Ovary (tissue), 7 donors: ENCODE measurements at regions not wholly inside any gene's neighbourhood (a gene's known extent, or its start where the extent isn't known, plus 50 kb on each side); places are given as distances from the start of the nearest gene placed in this dataset.

Source experiments
- DNase-seq, 5 donors: peaks; one replicate each; pipeline ENCODE4 v3.0.0-alpha.2; 2019 to 2020
- H3K27ac ChIP-seq, 2 donors: fragments of 200-600 bp; one replicate each; pipeline versions ENCODE4 v1.5.1 to v1.8.0; 2019 to 2022
- H3K27me3 ChIP-seq: fragments of 200-600 bp; one replicate; pipeline ENCODE4 v1.8.0; 2022
- H3K36me3 ChIP-seq: fragments of 200-600 bp; sonication (generic); one replicate; pipeline ENCODE4 v1.5.1; 2019
- H3K4me1 ChIP-seq: one replicate; pipeline ENCODE4 v1.8.1; 2013; ENCODE audit warnings: mild to moderate bottlenecking, moderate library complexity; ENCODE audit not compliant: insufficient read depth
- H3K4me3 ChIP-seq: fragments of 200-600 bp; sonication (generic); one replicate; pipeline ENCODE4 v1.5.1; 2017
- H3K9me3 ChIP-seq, 2 donors: fragments of 200-600 bp in 1 of 2; sonication (generic) in 1 of 2; one replicate each; pipeline versions ENCODE4 v1.5.1 to v1.8.1; 2013 to 2019; ENCODE audit warnings: mild to moderate bottlenecking in 1 of 2, moderate library complexity in 1 of 2
- EP300 ChIP-seq: sonication (generic); formaldehyde crosslinking; IDR thresholded peaks from one replicate; pipeline ENCODE4 v1.6.1; 2017; ENCODE audit warnings: antibody characterized with exemption
- POLR2A ChIP-seq: fragments of 450-650 bp; IDR thresholded peaks from one replicate; pipeline ENCODE4 v1.6.1; 2017; ENCODE audit warnings: antibody characterized with exemption, mild to moderate bottlenecking, moderate library complexity
- WGBS, 3 donors: extraction: QIAGEN DNeasy Blood & Tissue Kit in 1 of 3; methylation state at CpG; one replicate each; pipeline versions ENCODE4 v1.1.5 to v1.1.7; 2013 to 2017; 5-methylcytosine and 5-hydroxymethylcytosine counted together
- intact Hi-C, 4 donors: fragments of 100-400 bp; cut with DNase I; formaldehyde crosslinking; loops; one replicate each; pipeline versions ENCODE4 v1.11.0 to v1.15.1; 2022 to 2023
- TF ChIP-seq, protein P1 (sequence below), 3 donors: fragments of 450-650 bp in 2 of 3; fragments of 200-600 bp in 1 of 3; IDR thresholded peaks; one replicate each; pipeline versions ENCODE4 v1.5.1 to v1.8.0; 2016 to 2022; ENCODE audit warnings: antibody characterized with exemption in 3 of 3, mild to moderate bottlenecking in 1 of 3
- donor health status: DM: no; HTN: no; CAD: no; lungs with moderate emphysema.
- donor health status: DM: no; HTN: no; CAD: no.
- donor health status: Bipolar disorder and iron deficiency.
- donor health status: DM: no; HTN: no; CAD: no.
- donor health status: DM: yes; HTN: yes; CAD: no.

DNA sequence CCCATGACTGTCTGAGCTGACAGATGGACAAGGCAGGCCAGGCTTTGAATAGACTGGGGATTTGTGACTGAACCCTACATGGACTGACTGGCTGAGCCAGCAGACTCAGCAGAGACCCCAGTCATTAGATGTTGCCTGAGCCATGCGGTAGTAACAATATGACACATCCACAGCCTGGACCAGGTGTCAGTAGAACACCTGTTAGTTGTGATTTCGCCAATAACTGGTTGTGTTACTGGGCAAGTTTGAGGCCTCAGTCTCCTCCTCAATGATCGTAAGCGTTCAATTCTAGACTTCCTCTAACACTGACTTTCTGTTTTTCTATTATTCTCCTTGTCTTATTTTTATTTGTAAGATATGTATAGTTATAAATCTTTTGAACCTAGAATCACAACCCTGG lies 311.9 kb upstream of the MAP3K7 start:
- Histone ChIP-seq H3K27ac (no peak overlapping the region), H3K27me3 (no peaks in the 10 kb centered on the region), H3K36me3 (no peaks in the 10 kb centered on the region), H3K9me3 (no peaks in the 10 kb centered on the region), H3K4me3 (no peak overlapping the region), H3K4me1 (no peaks in the 10 kb centered on the region)
- 84 to 96% (median 95%) methylated on average over 4 of the region's 4 CpGs for WGBS, 3 donors
- DNase-seq = no peak
- intact Hi-C loops = no loop called here
- no peak for TF ChIP-seq EP300
- no peak for TF ChIP-seq POLR2A
- TF ChIP-seq, protein P1, sequence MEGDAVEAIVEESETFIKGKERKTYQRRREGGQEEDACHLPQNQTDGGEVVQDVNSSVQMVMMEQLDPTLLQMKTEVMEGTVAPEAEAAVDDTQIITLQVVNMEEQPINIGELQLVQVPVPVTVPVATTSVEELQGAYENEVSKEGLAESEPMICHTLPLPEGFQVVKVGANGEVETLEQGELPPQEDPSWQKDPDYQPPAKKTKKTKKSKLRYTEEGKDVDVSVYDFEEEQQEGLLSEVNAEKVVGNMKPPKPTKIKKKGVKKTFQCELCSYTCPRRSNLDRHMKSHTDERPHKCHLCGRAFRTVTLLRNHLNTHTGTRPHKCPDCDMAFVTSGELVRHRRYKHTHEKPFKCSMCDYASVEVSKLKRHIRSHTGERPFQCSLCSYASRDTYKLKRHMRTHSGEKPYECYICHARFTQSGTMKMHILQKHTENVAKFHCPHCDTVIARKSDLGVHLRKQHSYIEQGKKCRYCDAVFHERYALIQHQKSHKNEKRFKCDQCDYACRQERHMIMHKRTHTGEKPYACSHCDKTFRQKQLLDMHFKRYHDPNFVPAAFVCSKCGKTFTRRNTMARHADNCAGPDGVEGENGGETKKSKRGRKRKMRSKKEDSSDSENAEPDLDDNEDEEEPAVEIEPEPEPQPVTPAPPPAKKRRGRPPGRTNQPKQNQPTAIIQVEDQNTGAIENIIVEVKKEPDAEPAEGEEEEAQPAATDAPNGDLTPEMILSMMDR (IDR thresholded peaks at IDR 0.05) = no peak

DNA sequence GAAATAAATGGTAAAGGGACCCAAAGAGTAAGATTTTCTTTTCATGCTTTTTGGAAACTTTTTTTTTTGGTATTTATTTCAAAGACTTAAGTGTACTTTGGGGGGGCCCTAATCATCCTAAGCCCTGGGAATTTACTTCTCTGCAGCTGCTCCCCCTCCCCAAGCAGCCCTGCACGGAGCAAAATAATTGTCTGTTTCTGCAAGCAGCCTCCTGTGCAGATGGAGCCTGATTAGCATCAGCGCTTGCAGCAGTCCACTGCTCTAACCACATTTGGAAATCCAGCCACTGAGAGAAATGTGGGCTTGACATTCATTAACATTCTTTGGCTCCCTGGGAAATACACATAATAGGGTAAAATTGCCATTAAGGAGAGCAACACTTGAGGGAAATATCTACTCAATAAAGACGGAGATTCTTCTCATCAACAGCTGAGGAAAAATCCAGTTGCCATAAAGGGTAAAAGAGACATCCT lies 309.2 kb upstream of the MAP3K7 start:
- H3K4me1 ChIP-seq = no peaks in the 10 kb centered on the region
- no peak overlapping the region for H3K4me3 ChIP-seq
- H3K36me3 ChIP-seq = no peaks in the 10 kb centered on the region
- intact Hi-C loops = no loop called here
- H3K27me3 ChIP-seq = no peaks in the 10 kb centered on the region
- H3K27ac ChIP-seq = no peak overlapping the region
- no peaks in the 10 kb centered on the region for H3K9me3 ChIP-seq
- DNase-seq = no peak
- 69 to 77% (median 73%) methylated on average over 3 of the region's 3 CpGs for WGBS, 3 donors
- no peak for TF ChIP-seq EP300
- no peak for TF ChIP-seq POLR2A
- TF ChIP-seq, protein P1 (IDR thresholded peaks at IDR 0.05) = no peak

DNA sequence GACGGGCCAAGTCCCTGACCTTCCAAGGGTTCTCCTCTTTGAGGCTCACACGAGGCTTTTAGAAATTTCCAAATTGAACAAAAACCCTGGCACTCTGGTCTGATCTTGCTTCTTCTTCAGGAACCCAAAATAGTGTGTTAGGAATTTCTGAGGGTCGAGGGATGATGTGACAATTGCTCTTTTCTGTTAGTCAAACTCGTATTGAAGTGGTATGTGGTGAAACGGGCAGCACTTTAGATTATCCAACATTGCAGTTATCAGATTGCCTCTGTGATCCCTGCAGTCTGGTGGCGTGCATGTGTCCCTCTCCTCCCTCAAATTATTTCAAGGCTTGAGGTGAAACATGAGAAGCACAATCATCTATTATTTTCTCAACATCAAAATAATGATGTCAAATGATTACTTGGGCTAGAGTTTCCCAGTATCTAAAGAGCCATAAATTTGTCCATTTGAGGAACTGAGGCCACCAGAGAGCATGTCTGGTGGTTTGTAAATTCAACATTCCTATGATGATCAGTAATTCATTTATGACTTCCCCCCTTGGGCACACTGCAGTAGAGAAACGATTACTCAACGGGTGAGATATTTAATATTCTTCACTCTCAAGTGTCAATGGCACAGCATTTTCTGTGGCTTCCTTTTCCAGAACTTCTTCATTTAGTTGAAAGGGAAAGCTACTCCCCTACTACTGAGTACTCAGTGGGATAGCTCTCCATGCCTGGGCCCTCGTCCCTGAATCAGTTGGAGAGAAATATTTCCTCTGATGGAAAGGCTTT lies 308.6 kb upstream of the MAP3K7 start:
- DNase-seq = no peak
- Histone ChIP-seq H3K36me3 (no peaks in the 10 kb centered on the region), H3K9me3 (no peaks in the 10 kb centered on the region), H3K27me3 (no peaks in the 10 kb centered on the region), H3K4me1 (no peaks in the 10 kb centered on the region), H3K4me3 (no peak overlapping the region), H3K27ac (no peak overlapping the region)
- 72 to 75% (median 73%) methylated on average over 9 of the region's 9 CpGs for WGBS, 3 donors
- intact Hi-C loops = no loop called here
- no peak for TF ChIP-seq POLR2A
- TF ChIP-seq, protein P1 (IDR thresholded peaks at IDR 0.05) = no peak
- TF ChIP-seq EP300 = no peak

DNA sequence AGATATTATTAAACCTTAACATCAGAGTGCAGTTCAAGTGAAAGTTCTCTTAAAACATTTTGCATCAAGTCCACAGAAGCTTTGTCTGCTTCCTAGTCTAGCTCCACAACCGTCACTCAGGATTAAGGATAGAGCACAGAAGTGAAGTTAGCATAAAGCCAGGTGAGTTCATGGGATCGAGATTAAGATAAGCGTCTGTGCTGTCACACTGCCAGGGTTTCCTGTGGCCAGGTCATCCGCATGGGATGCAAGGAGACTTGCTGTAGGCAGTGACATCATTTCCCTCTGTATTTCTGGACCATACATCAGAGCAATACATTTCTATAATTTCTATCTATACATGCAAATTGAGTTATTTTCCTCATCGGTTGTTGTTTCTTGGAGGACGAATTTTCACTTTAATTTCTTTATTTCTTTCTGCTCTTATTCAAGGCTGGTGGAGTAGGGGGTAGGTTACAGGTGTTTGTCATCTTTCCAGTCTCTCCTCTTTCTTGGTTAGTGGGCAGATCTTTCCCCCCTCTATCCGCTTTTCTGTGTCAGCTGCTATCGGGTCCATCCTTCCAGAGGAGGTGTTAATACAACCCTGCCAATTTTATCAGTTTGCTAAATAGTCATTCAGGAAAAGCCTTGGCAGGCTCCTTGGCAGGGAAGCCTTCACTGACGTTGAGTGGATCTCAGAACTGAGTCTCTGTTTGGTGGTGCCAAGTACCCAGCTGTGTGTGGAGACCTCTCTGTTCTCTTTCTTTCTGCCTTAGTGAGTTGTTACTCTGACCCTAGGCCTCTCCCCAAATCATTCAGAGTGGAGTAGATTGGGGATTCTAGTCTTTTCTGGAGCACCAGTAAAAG lies 307.6 kb upstream of the MAP3K7 start:
- no peak for TF ChIP-seq EP300
- no peak for TF ChIP-seq POLR2A
- TF ChIP-seq, protein P1 (IDR thresholded peaks at IDR 0.05) = no peak
- DNase-seq = no peak
- Histone ChIP-seq H3K9me3 (no peaks in the 10 kb centered on the region), H3K4me1 (no peaks in the 10 kb centered on the region), H3K27ac (no peak overlapping the region), H3K27me3 (no peaks in the 10 kb centered on the region), H3K36me3 (no peaks in the 10 kb centered on the region), H3K4me3 (no peak overlapping the region)
- 75 to 85% (median 77%) methylated on average over 9 of the region's 9 CpGs for WGBS, 3 donors
- intact Hi-C loops = no loop called here
